ENCODE measurements at regions not wholly inside any gene's neighbourhood (a gene's known extent, or its start where the extent isn't known, plus 50 kb on each side); places are given as distances from the start of the nearest gene placed in this dataset.

DNA sequence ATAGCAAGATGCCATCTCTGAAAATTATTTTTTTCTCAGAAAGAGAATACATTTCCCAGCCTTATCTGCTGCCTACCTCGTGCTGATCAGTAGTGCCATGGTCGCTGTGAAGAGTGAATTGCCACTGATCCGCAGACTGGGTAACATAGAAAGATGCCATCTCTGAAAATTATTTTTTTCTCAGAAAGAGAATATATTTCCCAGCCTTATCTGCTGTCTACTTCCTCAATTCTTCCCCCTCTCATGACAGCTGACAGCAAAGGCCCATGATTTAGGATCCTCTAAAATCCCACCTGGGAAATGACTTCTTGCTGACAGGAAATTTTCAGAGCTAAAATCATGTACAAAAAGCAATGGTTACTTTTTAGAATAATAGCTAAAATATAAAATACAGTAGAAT lies 92.5 kb upstream of the AHR start:
- H3K4me2 ChIP-seq = no peak overlapping the region
- H3K36me3 ChIP-seq = no peaks in the 10 kb centered on the region
- H3K9ac ChIP-seq = no peak overlapping the region
- 0 out of 2 replicates have a peak, but pooled peaks cover 5% of the 10 kb centered on the region for H3K4me1 ChIP-seq
- no peaks in the 10 kb centered on the region for H4K20me1 ChIP-seq
- H3K27ac ChIP-seq = no peak overlapping the region
- no peak overlapping the region for H3K4me3 ChIP-seq
- TF ChIP-seq Cebpa-rat (IDR thresholded peaks at IDR 0.05) = no peak
- H3K27me3 ChIP-seq = no peaks in the 10 kb centered on the region
- H3K9me3 ChIP-seq = no peaks in the 10 kb centered on the region

DNA sequence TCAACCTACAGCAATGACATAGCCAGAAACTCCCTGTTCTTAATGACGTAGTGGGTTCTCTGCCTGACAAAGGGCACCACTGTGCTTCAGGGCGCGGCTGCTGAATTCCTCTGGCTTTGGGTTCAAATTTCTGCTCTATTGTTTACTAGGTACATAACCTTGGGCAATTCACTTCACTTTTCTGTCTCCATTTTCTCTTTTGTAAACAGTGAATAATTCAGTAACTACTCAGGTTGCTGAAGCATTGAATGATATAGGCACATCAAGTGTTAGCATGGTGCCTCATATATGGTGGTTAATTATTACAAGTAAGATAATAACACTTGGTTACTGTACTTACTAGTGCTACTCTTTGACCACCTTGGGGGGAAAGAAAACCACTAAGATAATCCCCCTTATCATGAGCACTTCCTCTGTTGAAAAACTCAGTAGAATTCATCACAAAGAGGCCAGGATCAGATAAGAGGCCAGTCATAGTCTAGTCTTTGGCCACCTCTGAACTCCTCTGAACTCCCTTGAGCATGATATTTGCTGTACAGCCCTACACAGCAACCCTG lies 92.0 kb upstream of the AHR start:
- H4K20me1 ChIP-seq = no peaks in the 10 kb centered on the region

GRCh38 chr7:17207220-17207619 lies 91.2 kb upstream of the AHR start:
- H3K27me3 ChIP-seq = no peaks in the 10 kb centered on the region
- no peaks in the 10 kb centered on the region for H3K36me3 ChIP-seq
- H3K4me2 ChIP-seq = no peak overlapping the region
- 0 out of 2 replicates have a peak, but pooled peaks cover 5% of the 10 kb centered on the region for H3K4me1 ChIP-seq
- TF ChIP-seq Cebpa-rat (IDR thresholded peaks at IDR 0.05) = no peak
- no peaks in the 10 kb centered on the region for H3K9me3 ChIP-seq
- H3K4me3 ChIP-seq = no peak overlapping the region
- H4K20me1 ChIP-seq = no peaks in the 10 kb centered on the region
- no peak overlapping the region for H3K9ac ChIP-seq
- no peak overlapping the region for H3K27ac ChIP-seq

More for the DNA sequence above, 92.0 kb upstream of the AHR start:
- Histone ChIP-seq H3K4me2 (no peak overlapping the region), H3K36me3 (no peaks in the 10 kb centered on the region), H3K9ac (no peak overlapping the region), H3K27me3 (no peaks in the 10 kb centered on the region), H3K9me3 (no peaks in the 10 kb centered on the region), H3K4me3 (no peak overlapping the region), H3K27ac (no peak overlapping the region), H3K4me1 (0 out of 2 replicates have a peak, but pooled peaks cover 5% of the 10 kb centered on the region)
- TF ChIP-seq Cebpa-rat (IDR thresholded peaks at IDR 0.05) = no peak

DNA sequence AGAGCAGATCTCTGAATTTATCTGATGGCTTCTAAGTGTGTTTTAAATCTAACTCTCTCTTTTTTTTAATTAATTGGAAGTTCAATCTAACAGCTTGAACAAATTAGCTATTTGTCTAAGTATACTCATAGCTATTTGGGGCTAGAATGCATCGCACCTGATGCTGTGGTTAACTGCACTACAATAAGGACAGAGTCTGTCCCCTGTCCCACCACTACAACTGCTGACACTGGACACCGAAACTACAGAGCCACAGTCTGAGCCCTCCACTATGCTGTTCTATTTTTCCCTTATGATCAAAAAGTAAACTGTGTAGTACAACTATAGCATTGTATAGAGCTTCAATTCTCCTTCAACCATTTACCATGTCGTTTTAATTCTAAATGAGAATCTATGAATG lies 89.4 kb upstream of the AHR start:
- no peak overlapping the region for H3K4me2 ChIP-seq
- H3K27me3 ChIP-seq = no peaks in the 10 kb centered on the region
- no peak for TF ChIP-seq Cebpa-rat (IDR thresholded peaks at IDR 0.05)
- no peaks in the 10 kb centered on the region for H4K20me1 ChIP-seq
- H3K36me3 ChIP-seq = no peaks in the 10 kb centered on the region
- H3K9me3 ChIP-seq = no peaks in the 10 kb centered on the region
- H3K9ac ChIP-seq = no peak overlapping the region
- H3K4me1 ChIP-seq = 0 out of 2 replicates have a peak, but pooled peaks cover 5% of the 10 kb centered on the region
- H3K27ac ChIP-seq = no peak overlapping the region
- no peak overlapping the region for H3K4me3 ChIP-seq

DNA sequence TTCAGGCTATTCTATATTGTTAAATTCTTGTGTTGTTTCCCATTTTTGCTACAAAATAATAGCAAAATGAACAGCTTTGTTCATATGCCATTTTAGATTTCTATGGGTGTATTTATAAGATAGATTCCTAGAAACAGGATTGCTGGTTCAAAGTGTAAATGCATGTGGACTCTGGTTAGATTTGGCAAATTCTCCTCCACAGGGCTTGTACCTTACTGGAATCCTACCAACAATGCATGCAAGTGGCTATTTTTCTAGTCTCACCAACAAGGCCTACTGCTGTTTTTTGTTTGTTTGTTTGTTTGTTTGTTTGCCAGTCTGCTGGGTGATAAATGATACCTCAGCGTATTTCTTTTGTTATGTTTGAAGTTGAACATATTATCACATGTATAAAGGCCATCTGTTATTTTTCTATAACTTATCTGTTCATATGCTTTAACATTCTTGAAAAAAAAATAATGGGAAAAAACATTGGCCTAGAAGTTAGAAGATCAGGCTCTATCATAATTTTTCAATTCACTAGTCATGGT lies 87.1 kb upstream of the AHR start:
- no peaks in the 10 kb centered on the region for H3K9me3 ChIP-seq

DNA sequence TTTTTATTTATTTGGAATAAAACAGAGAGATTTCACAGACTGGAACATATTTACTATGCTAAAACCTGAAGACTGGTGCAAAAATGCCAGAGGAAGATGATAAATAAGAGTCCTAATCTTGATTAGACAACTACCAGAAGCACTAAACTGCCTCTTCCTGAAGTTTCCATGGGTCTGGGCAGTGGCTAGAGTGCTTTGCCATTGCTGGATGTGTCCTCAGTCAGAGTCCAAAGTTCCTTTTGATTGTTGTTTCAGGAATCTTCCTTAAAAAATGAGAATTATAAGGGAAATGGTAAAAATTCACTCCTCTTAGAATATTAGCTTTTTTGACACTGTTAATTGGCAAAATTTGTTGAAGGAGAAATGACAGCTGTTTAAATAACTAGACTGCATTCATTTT lies 86.3 kb upstream of the AHR start:
- H3K4me2 ChIP-seq = no peak overlapping the region
- no peak overlapping the region for H3K27ac ChIP-seq
- no peaks in the 10 kb centered on the region for H3K9me3 ChIP-seq
- H3K4me3 ChIP-seq = no peak overlapping the region
- 0 out of 2 replicates have a peak, but pooled peaks cover 3% of the 10 kb centered on the region for H3K4me1 ChIP-seq
- no peaks in the 10 kb centered on the region for H4K20me1 ChIP-seq
- no peaks in the 10 kb centered on the region for H3K27me3 ChIP-seq
- TF ChIP-seq Cebpa-rat (IDR thresholded peaks at IDR 0.05) = no peak
- H3K36me3 ChIP-seq = no peaks in the 10 kb centered on the region
- H3K9ac ChIP-seq = no peak overlapping the region

More for the DNA sequence above, 87.1 kb upstream of the AHR start:
- Histone ChIP-seq H3K4me3 (no peak overlapping the region), H3K4me2 (no peak overlapping the region), H3K9ac (no peak overlapping the region), H3K4me1 (0 out of 2 replicates have a peak, but pooled peaks cover 5% of the 10 kb centered on the region), H4K20me1 (no peaks in the 10 kb centered on the region), H3K27ac (no peak overlapping the region), H3K36me3 (no peaks in the 10 kb centered on the region), H3K27me3 (no peaks in the 10 kb centered on the region)
- no peak for TF ChIP-seq Cebpa-rat (IDR thresholded peaks at IDR 0.05)

DNA sequence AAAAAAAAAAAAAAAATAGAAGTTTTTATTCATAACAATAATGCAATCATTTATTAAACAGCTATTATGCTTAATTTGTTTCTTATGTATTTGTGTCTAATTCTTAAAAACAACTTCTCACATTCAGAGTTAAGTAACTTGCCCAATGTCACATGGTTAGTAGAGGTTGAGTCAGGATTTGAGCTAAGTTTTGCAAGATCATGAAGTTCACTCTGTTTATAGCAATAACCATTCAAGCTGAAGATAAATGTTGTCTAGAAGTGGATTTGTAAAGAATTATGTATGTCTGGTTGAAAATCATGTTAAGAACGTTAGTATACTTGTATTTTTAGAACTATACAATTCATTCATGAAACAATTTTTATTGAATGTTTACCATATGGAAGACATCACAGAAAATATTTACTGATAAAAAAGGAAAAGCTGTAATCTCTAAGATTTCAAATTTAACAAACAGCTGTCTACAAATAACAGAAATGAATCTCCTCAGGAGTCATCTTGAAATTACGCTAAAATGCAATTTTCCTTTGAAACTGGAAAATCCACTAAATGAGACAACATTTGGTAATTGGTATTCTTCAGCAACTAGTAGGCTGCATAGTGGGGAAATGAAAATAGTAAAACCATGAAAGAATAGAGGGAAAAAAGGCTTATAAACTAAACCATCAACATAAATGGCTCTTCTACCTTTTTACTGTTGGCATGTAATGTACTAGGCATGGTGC lies 70.5 kb upstream of the AHR start:
- Histone ChIP-seq H3K4me2 (no peak overlapping the region), H3K9ac (no peak overlapping the region), H3K27ac (no peak overlapping the region), H3K4me1 (no peaks in the 10 kb centered on the region), H3K27me3 (no peaks in the 10 kb centered on the region), H3K4me3 (no peak overlapping the region), H3K36me3 (no peaks in the 10 kb centered on the region), H3K9me3 (no peaks in the 10 kb centered on the region), H4K20me1 (no peaks in the 10 kb centered on the region)
- no peak for TF ChIP-seq Cebpa-rat (IDR thresholded peaks at IDR 0.05)

GRCh38 chr7:17229228-17229627 lies 69.2 kb upstream of the AHR start:
- H3K36me3 ChIP-seq = no peaks in the 10 kb centered on the region
- no peaks in the 10 kb centered on the region for H3K27me3 ChIP-seq
- H3K4me1 ChIP-seq = peaks cover 9% of the 10 kb centered on the region

DNA sequence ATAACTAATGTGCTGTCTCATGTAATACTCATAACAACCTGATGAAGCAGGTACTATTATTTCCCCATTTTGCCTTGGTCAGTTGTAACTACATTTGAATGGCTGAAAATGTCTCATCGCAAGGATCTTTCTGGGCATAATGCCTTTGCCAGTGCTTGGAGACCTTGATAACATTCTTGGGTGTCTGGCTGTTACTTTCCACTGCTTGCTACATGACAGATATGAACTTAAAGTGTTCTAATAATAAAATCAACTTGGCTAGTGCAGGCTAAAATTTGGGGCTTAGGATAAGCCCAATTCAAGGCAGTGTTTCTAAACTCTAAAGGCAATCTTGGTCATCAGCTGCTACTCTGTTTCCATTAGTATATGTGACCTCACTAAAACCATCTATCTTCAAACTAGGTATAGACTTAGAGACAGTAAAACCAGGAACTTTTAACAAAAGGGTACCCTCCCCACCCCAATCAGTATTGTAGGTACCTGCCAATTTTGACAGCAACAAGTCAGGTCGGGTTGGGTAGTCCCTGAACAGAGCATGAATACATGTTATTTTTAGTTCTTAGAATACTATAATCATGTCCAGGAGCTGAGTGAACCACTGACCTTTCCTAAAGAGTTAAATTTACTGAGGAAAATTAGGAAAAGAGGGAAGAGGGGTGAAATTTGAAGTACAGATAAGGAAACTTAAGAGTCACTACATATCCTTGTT lies 68.2 kb upstream of the AHR start:
- H3K27ac ChIP-seq = no peak overlapping the region
- no peak overlapping the region for H3K9ac ChIP-seq
- no peaks in the 10 kb centered on the region for H3K36me3 ChIP-seq
- H4K20me1 ChIP-seq = no peaks in the 10 kb centered on the region
- H3K9me3 ChIP-seq = no peaks in the 10 kb centered on the region
- no peaks in the 10 kb centered on the region for H3K27me3 ChIP-seq
- TF ChIP-seq Cebpa-rat (IDR thresholded peaks at IDR 0.05) = no peak
- no peak overlapping the region for H3K4me2 ChIP-seq
- no peak overlapping the region for H3K4me3 ChIP-seq
- peaks cover 19% of the 10 kb centered on the region for H3K4me1 ChIP-seq

More at GRCh38 chr7:17229228-17229627, 69.2 kb upstream of the AHR start:
- H3K4me2 ChIP-seq = no peak overlapping the region
- TF ChIP-seq Cebpa-rat (IDR thresholded peaks at IDR 0.05) = no peak
- H4K20me1 ChIP-seq = no peaks in the 10 kb centered on the region
- no peaks in the 10 kb centered on the region for H3K9me3 ChIP-seq
- H3K4me3 ChIP-seq = no peak overlapping the region
- no peak overlapping the region for H3K9ac ChIP-seq
- H3K27ac ChIP-seq = no peak overlapping the region

GRCh38 chr7:17233603-17234002 lies 64.8 kb upstream of the AHR start:
- Histone ChIP-seq H3K4me3 (no peak overlapping the region), H3K9me3 (0 out of 2 replicates have a peak, but pooled peaks cover 6% of the 10 kb centered on the region), H3K27ac (peak overlapping the region; percentile 69), H4K20me1 (no peaks in the 10 kb centered on the region), H3K4me1 (peaks cover 20% of the 10 kb centered on the region), H3K9ac (no peak overlapping the region), H3K36me3 (no peaks in the 10 kb centered on the region), H3K27me3 (no peaks in the 10 kb centered on the region), H3K4me2 (peak overlapping the region; percentile 70)
- TF ChIP-seq Cebpa-rat (IDR thresholded peaks at IDR 0.05) = no peak

Data from BLaER1 (cell line).